ENCODE measurements at regions not wholly inside any gene's neighbourhood (a gene's known extent, or its start where the extent isn't known, plus 50 kb on each side); places are given as distances from the start of the nearest gene placed in this dataset.

DNA sequence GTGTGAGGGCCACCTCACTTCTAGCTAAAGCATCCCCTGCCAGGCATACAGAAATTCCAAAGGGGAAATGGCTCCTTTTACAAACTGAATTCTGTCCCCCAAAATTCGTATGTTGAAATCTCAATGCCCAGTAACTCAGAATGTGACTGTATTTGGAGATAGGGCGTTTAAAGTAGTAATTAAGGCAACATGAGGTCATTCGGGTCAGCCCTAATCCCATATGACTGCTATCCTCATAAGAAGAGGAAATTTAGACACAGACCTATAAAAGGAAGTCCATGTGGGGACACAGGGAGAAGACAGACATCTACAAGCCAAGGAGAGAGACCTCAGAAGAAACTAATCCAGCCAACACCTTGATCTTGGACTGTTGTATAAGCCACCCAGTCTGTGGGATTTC lies 119.1 kb downstream of the CHST1 start:
- H3K4me1 ChIP-seq (ENCODE audit: control insufficient read depth in 1 of 2, low read depth in 2 of 2) = no peaks in the 10 kb centered on the region
- H3K9me3 ChIP-seq = no peaks in the 10 kb centered on the region
- TF ChIP-seq, protein P1, sequence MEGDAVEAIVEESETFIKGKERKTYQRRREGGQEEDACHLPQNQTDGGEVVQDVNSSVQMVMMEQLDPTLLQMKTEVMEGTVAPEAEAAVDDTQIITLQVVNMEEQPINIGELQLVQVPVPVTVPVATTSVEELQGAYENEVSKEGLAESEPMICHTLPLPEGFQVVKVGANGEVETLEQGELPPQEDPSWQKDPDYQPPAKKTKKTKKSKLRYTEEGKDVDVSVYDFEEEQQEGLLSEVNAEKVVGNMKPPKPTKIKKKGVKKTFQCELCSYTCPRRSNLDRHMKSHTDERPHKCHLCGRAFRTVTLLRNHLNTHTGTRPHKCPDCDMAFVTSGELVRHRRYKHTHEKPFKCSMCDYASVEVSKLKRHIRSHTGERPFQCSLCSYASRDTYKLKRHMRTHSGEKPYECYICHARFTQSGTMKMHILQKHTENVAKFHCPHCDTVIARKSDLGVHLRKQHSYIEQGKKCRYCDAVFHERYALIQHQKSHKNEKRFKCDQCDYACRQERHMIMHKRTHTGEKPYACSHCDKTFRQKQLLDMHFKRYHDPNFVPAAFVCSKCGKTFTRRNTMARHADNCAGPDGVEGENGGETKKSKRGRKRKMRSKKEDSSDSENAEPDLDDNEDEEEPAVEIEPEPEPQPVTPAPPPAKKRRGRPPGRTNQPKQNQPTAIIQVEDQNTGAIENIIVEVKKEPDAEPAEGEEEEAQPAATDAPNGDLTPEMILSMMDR (IDR thresholded peaks at IDR 0.05) = no peak
- peaks cover 3% of the 10 kb centered on the region for H3K27me3 ChIP-seq (replicated peaks; ENCODE audit: insufficient read depth)
- no peaks in the 10 kb centered on the region for H3K36me3 ChIP-seq
- DNase-seq (ENCODE audit: low spot score) (no peak), ATAC-seq (ENCODE audit: insufficient number of reproducible peaks, low FRiP score, low read depth) (no peak)
- no peak overlapping the region for H3K27ac ChIP-seq
- H3K4me3 ChIP-seq = no peak overlapping the region

DNA sequence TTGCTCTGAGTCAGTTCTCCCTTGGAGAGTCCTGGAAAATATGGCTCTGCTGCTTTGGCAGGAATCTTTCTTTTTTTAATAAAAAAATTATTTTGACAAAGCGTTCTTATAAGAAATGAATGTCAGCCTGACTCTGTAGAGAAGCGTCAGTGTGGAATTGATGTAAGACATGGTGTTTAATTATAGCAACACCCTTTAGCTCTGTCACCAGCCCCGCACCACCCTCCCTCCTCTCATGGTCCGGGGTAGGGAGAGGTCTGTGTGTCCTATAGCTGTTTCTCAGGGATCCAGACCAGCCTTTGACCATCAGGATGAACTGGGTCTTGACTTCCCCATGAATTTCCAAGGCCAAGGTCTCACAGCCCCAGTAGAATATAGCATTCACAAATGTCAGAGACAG lies 120.6 kb downstream of the CHST1 start:
- no peaks in the 10 kb centered on the region for H3K36me3 ChIP-seq
- DNase-seq (ENCODE audit: low spot score) (no peak), ATAC-seq (ENCODE audit: insufficient number of reproducible peaks, low FRiP score, low read depth) (no peak)
- no peaks in the 10 kb centered on the region for H3K9me3 ChIP-seq
- TF ChIP-seq, protein P1 (IDR thresholded peaks at IDR 0.05) = no peak
- no peak overlapping the region for H3K27ac ChIP-seq
- peaks cover 3% of the 10 kb centered on the region for H3K27me3 ChIP-seq (replicated peaks; ENCODE audit: insufficient read depth)
- no peak overlapping the region for H3K4me3 ChIP-seq
- H3K4me1 ChIP-seq (ENCODE audit: control insufficient read depth in 1 of 2, low read depth in 2 of 2) = no peaks in the 10 kb centered on the region

DNA sequence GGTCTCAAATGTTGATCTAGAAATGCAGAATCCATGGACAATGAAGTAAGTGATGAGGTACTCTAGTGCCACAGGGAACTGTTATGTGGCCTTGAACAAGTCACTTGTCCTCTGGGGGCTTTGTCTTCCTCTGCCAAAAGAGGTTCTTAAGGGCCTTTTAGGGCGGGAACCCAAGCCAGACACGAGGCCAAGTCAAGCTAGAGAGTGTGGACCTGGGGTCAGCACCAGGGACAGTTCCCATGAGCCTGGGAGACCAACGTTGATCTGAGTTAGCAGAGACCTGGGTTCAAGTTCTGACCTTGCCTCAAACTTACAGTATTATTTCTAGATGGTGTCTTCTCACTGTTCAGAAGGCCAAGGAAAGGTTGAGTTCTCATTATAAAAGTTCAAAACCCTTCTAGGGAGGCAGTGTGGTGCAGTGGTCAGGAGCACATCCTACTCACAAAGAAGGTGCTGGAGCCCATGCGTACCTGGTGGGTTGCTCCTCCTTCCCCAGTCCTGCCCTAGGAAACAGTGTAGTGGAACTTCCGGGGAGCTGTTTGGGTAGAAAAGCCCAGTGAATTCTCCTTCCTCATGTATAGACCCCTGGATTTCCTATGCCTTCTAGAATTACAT lies 121.5 kb downstream of the CHST1 start:
- Histone ChIP-seq H3K9me3 (no peaks in the 10 kb centered on the region), H3K27me3 (replicated peaks; ENCODE audit: insufficient read depth) (peaks cover 3% of the 10 kb centered on the region), H3K4me1 (ENCODE audit: control insufficient read depth in 1 of 2, low read depth in 2 of 2) (no peaks in the 10 kb centered on the region), H3K4me3 (no peak overlapping the region), H3K36me3 (no peaks in the 10 kb centered on the region), H3K27ac (no peak overlapping the region)
- no peak for DNase-seq (ENCODE audit: low spot score)
- TF ChIP-seq, protein P1 (IDR thresholded peaks at IDR 0.05) = no peak
- no peak for ATAC-seq (ENCODE audit: insufficient number of reproducible peaks, low FRiP score, low read depth)

DNA sequence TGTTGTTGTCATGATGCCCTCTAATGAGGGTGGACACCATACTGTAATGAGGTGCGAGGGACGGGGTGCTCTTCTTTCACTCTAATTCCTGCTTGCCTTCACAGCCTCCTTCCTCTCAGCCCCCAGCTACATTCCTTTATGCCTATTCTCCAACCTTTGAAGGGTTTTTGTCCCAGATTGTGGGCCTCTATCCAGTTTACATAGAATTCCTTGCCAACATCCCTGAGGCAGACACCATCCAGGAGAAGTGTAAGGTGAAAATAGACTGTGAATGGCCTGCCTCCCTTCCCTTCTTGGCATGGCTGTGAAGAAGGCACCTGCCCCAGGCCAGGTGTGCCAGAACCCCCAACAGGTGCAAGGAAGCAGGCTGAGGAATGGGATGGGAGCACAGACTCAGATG lies 122.3 kb downstream of the CHST1 start:
- Histone ChIP-seq H3K4me3 (no peak overlapping the region), H3K27ac (no peak overlapping the region), H3K36me3 (no peaks in the 10 kb centered on the region), H3K27me3 (replicated peaks; ENCODE audit: insufficient read depth) (peaks cover 3% of the 10 kb centered on the region), H3K4me1 (ENCODE audit: control insufficient read depth in 1 of 2, low read depth in 2 of 2) (peaks cover 0 to 6% of the 10 kb centered on the region in 2 donors), H3K9me3 (no peaks in the 10 kb centered on the region)
- no peak for DNase-seq (ENCODE audit: low spot score)
- TF ChIP-seq, protein P1 (IDR thresholded peaks at IDR 0.05) = no peak
- ATAC-seq (ENCODE audit: insufficient number of reproducible peaks, low FRiP score, low read depth) = no peak

DNA sequence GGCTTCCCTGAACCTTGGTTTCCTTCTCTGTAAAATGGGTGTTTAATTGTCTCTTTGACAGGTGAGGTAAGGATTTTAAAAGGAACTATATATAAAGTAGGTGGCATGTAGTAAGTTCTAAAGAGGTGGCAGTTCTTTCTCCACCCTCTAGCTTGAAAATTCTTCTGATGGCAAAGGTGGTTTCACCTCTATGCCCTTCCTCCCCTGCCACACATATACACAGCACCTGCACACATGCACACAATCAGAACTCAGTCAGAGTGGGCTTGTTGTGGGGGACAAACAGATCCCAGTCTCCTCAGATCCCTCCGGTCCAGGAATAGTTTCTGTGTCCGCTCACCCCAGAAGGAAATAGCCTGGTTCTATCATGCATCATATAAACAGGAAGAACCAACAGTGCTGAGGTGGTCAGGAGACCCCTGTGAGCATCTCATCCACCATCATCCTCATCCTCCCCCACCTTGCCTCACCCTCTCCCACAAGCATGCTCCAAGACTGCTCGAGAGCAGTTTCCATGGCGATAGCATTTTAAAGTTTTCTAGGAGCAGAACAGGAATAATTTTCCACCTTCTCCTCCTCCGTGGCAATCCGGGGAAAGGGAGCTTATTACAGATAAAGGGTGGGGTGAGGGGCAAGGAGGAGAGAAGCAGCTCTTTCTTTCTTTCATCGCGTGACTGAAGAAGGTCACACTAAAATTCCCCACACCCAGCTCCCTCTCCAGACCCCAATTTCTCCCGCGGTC lies 123.6 kb downstream of the CHST1 start:
- TF ChIP-seq, protein P1 (IDR thresholded peaks at IDR 0.05) = no peak
- Histone ChIP-seq H3K4me3 (no peak overlapping the region), H3K4me1 (ENCODE audit: control insufficient read depth in 1 of 2, low read depth in 2 of 2) (peaks cover 0 to 8% of the 10 kb centered on the region in 2 donors), H3K36me3 (no peaks in the 10 kb centered on the region), H3K27me3 (replicated peaks; ENCODE audit: insufficient read depth) (peaks cover 3% of the 10 kb centered on the region), H3K27ac (no peak overlapping the region), H3K9me3 (no peaks in the 10 kb centered on the region)
- DNase-seq (ENCODE audit: low spot score) = no peak
- ATAC-seq (ENCODE audit: insufficient number of reproducible peaks, low FRiP score, low read depth) = no peak
